NCI-H1694 (cell line): ENCODE measurements at regions not wholly inside any gene's neighbourhood (a gene's known extent, or its start where the extent isn't known, plus 50 kb on each side); places are given as distances from the start of the nearest gene placed in this dataset.
"Not testable (repeated sequence)": the region's sequence is repeated elsewhere in the genome, so short reads cannot be mapped to it uniquely, and the experiment has no call there.

Experiments
- DNase-seq: peaks from one replicate; lab custom pipeline; 2025; lab: John Stamatoyannopoulos, UW

DNA sequence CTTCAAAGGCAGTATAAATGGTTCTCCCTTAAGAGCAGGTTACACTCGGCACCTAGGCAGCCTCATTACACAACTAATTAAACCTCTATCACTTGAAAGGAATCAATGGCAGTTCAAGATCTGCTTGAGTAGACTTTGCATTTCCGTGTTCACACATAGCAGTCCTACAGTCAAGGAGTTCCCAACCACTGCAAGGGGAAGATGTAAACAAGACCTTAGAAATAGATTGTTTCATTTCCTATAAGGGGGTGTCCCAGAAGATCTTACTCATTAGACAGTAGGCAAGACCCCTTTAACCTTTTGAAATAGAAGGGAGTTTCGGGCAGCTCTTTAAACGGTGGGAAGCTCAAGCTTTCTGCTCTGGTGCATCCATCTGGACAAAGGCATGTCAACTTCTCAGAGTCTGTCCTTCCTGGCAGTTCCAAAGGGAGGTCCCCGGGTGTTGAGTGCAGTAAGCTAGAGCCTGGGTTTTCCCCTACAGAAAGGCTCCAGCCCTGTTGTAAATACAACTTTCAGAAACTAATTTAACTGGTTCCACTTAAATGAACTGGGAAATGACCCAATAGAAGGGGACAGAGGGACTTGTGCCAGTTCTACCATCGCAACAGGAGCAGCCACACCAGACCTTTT, 150.8 kb downstream of the RBMX2 start:
- DNase-seq, result no peak

GRCh38 chrX:130555341-130555740, 153.6 kb downstream of the RBMX2 start:
- DNase-seq, result no peak

DNA sequence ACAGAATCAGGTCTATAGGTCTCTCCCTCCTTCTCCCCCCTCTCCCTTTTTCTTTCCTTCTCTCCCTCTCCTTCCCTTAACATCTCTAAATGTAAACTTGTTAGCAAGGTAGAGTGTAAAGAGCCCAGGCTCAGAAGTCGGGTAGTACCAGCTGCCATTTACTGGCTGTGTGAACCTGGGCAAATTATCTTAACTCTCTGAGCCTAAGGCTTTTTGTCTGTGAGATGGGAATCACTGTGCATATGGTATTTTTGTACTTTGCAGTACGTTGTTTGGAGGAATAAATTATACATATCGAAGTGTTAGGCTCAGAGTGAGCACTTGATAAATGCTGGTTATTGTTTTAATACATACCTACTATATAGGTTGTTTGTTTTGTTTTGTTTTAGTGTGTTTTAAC, 154.0 kb downstream of the RBMX2 start:
- no peak for DNase-seq

DNA sequence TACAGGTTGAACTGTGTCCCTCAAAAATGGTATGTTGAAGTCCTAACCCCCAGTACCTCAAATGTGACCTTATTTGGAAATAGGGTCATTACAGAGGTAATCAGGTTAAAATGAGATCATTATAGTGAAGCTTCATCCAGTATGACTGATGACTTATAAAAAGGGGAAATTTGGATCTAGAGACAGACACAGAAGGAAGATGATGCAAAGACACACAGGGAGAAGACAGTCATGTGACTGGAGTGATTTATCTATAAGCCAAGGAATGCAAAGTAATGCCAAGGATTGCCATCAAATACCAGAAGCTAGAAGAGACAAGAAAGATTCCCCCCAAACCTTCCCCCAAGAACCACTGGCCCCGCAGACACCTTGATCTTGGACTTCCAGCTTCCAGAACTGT, 155.2 kb downstream of the RBMX2 start:
- DNase-seq, result no peak

- DNase-seq, result no peak
Measured at GRCh38 chrX:130560544-130560943, 158.8 kb downstream of the RBMX2 start.

GRCh38 chrX:130561930-130562329, 160.1 kb downstream of the RBMX2 start:
- DNase-seq, result no peak

- no peak for DNase-seq
Measured at GRCh38 chrX:130563476-130563875, 161.7 kb downstream of the RBMX2 start.

DNA sequence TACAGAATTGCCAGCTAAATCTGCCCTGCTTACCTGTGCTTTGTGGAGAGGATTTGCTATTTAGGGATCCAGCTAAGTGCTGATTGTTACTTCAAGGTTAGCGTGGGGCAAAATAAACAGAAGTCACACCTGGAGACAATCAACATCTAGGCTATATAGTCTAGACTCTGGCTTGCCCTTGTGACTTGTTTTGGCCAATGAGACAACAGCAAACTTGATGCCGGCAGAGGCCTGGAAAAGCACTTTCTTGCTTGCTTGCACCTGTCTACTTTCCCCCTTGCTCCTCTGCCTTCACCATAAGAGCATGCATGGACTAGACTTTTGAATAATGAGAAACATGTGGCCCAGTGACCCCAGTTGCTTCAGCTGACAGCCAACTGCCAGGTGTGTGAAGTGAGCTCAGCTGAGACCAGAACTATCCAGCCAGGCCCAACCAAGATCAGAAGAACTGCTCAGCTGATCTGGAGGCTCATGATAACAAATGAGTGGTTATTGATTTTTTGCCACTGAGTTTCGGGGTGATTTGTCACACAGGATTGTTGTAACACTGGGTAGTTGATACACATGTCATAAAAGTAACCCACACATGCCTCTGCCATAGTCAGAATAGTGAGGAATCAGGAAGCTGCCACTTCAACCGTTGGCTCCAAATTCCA, 164.4 kb downstream of the RBMX2 start:
- no peak for DNase-seq

DNA sequence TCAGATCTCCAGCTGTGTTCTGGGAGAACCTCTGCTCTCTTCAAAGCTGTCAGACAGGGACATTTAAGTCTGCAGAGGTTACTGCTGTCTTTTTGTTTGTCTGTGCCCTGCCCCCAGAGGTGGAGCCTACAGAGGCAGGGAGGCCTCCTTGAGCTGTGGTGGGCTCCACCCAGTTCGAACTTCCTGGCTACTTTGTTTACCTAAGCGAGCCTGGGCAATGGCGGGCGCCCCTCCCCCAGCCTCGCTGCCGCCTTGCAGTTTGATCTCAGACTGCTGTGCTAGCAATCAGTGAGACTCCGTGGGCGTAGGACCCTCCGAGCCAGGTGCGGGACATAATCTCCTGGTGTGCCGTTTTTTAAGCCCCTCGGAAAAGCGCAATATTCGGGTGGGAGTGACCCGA, 171.2 kb downstream of the RBMX2 start:
- not testable (repeated sequence) for DNase-seq
